GM21390 (cell line): ENCODE measurements at regions not wholly inside any gene's neighbourhood (a gene's known extent, or its start where the extent isn't known, plus 50 kb on each side); places are given as distances from the start of the nearest gene placed in this dataset.
A peak's percentile ranks its signal among the peaks of the same experiment; 100 is the strongest.
"Not testable (repeated sequence)": the region's sequence is repeated elsewhere in the genome, so short reads cannot be mapped to it uniquely, and the experiment has no call there.

ENCODE experiments used
- ATAC-seq: cut with Tn5 transposase; IDR thresholded peaks from one replicate; pipeline ENCODE4 v1.9.1; 2021; ENCODE audit not compliant: unreplicated experiment

DNA sequence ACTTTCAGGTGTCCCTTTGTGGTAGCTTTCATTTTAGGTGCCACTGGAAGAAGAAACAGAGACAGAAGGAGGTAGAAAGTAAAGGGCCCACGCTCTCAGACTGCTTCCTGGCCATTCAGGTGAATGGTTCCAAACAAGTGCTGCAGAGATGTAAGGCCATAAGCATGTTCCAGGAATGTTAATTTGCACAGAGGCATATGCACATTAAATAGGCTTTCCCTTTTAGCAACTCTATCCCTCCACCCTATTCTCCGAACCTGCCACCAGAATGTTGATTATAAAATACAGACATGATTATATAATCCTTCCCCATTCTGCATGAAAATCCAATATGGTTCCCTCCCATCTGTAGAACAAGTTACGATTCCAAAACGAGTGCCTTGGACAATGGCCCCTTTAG lies 297.2 kb downstream of the C6orf118 start:
- no peak for ATAC-seq

DNA sequence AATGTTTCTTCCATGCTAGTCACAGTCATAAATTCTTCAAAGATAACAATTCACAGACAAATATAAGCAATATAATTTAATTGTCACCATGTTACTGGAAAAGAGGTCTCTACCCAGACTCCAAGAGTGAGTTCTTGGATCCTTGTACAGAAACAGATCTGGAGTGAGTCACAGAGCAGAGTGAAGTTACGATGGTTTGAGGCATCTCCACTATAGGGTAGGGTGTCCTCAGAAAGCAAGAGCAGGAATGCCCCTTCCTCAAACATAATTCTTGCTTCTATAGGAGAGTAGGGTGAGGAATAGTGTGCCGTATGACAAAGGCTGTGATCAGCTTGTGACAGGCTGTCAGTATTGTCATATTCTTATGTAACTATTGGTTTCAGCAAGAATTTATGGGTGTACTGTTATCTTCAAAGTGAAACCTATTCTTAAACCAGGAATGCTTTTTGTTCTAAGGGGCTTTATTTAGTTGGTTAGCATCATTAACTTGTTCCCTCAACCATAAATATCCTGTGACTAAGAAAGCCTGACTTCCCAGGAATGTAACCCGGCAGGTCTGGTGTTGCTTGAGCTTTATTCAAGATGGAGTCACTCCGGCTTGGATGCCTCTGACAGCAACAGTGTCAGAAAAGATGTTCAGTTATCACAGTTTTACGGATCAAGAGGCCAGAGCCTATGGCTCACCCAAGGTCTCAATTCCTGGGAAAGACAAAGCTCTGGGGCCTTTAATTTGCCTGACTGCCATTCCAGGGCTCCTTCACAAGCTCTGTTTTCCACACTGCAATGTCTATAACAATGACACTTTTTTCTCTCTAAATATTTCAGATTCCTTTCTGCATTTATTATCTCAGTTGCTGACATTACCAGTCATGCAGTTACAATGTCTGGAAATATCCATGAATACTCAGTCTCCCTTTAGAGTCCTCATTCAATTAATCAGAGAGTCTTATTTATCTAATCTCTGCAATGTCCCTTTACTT lies 298.6 kb downstream of the C6orf118 start:
- no peak for ATAC-seq

DNA sequence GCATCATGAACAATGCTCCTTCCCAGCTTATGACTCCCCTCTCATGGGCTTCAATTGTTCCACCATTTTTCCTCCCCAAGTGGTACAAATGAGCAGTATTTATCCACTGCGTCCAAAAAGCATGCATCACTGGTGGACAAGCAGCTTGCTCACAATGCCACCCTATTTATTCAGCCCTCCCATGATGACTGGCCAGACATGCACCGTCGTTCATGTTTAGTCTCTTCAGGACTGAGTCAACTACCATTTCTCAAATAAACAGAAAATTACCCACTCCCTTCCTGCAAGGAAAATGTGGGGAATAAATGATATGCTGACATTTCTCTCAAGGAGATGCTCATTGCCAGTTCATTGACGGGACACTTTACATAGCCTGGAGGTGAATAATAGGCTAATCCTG lies 300.4 kb downstream of the C6orf118 start:
- no peak for ATAC-seq

DNA sequence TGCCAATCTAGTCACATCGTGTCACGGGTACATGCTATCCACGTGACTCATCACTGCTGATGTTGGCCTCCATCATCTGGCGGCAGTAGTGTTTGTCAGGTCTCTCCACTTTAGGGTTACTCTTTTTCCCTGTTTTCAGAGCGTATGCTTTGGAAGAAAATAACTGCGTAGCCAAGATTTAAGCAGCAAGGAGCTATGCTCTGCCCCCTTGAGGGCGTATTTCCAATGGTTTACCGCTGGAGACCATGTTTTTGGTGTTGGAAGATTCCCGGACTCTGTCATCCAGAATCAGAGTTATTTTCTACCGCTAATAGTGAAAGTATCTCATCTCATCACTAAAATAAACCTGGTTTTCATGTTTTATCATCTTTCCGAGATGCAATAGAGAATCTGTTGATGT lies 306.5 kb downstream of the C6orf118 start:
- no peak for ATAC-seq

DNA sequence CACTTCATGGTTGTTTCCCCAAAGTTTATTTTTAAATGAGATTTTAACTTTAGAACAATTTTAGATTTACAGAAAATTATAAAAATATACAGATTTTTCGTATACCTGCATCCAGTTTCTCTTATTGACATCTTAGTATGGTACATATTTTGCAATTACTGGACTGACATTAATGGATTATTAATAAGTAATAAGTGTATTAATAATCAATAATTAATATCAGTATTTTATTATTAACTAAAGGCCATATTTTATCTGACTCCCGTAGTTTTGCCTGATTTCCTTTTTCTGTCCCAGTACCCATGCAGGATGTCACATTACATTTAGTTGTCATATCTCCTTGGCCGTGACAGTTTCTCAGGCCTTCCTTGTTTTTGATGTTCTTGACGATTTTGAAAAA lies 307.0 kb downstream of the C6orf118 start:
- ATAC-seq = no peak

DNA sequence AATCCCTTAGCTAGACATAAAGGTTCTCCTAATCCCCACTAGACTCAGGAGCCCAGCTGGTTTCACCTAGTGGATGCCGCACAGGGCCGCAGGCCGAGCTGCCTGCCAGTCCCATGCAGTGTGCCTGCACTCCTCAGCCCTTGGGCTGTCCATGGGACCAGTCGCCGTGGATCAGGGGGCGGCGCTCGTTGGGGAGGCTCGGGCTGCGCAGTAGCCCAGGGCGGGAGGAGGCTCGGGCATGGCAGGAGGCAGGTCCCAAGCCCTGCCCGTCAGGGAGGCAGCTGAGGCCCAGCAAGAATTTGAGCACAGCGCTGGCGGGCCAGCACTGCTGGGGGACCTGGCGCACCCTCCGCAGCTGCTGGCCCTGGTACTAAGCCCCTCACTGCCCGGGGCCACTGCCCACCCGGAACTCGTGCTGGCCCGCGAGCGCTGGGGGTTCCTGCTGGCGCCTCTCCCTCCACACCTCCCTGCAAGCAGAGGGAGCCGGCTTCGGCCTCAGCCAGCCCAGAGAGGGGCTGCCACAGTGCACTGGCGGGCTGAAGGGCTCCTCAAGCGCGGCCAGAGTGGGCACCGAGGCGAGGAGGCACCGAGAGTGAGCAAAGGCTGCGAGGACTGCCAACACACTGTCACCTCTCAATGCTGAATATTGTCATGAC lies 307.8 kb downstream of the C6orf118 start:
- no peak for ATAC-seq

DNA sequence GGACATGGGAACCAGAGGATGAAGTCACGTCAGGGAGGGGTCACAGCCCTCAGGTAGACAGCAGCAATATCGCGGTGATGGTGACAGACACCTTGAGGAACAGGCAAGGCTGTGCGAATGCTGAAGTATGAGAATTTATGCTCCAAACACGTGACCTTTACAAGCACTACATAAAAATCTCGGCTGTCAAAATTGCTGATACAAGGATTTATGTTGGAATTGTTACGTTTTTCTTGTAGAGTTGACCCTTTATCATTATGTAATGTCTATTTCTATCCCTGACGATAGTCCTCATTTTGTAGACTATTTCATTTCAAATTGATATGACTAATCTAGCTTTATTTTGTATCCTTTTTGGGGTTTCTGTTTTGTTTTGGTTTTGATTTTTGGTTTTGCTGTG lies 311.1 kb downstream of the C6orf118 start:
- ATAC-seq = no peak

DNA sequence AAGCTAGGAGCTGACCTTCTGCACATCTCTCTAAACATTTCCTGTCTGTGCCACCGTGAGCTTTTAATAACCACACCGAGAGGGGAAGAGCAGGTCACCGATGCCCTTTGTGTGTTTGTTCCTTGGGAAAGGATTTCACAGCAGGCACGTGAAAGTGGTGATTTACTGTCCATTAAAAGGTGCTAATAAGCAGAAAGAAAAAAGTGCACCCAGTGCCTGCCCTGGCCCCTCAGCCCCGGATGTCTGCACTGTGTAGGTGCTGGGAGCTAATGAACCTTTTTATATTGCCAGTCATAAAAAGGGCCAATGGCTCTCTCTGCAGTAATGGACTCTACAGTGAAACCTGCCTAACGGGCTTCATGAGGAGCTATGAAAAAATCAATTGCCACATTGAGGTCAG lies 312.6 kb downstream of the C6orf118 start:
- ATAC-seq = no peak

DNA sequence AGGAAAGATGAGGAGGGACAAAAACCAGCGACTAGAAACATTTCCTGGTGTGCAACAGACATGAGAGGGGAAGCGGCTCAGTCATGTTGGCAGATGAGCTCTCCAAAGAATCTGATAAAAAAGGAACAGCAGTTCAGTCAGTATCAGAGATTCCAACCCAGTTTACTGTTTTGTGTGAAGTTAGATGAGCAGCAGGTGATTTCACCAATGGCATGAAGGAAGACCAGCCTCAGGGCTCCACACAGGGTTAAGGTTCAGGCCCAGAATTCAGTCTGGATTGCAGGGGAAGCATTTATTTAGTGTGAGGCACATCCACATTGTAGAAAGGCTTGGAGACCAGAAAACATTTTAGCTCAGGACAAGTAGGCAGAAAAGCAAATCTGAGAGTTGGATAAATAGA lies 317.8 kb downstream of the C6orf118 start:
- ATAC-seq = no peak

DNA sequence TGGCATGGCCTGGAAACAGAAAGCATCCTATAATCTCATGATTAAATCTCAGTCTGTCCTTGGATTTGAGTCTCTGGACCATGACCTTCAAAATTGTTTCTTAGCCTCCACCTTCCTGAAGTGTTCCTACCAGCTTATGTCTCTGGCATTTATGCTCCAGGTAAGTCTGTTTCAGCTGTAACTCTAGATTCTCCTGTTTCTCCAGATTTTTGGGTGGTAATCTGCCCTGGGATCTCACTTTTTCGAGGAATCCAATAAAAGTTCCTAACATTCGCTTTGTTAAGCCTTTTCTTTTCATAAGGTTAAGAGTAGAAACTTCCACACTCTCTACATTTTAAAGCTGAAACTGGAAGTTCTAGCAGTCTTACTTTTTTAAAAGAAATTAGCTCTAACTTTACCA lies 318.5 kb downstream of the C6orf118 start:
- ATAC-seq = no peak

DNA sequence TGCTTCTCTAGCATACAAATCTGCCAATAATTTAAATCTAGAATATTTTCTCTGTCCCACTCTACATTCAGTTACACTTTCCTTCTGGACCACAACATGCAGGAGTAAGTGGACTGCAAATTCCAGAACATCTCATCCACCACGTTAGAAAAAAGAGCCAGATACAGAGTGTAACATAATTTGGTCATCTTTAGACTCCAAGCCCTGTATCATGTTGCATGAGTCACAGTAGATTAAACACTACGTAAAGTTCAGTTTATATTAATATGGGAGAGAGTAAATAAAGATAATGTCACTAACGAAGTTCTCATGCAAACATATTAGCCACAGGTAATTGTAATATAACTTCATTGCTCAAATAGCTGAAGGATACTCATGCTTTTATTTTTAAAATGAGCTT lies 327.0 kb downstream of the C6orf118 start:
- no peak for ATAC-seq

DNA sequence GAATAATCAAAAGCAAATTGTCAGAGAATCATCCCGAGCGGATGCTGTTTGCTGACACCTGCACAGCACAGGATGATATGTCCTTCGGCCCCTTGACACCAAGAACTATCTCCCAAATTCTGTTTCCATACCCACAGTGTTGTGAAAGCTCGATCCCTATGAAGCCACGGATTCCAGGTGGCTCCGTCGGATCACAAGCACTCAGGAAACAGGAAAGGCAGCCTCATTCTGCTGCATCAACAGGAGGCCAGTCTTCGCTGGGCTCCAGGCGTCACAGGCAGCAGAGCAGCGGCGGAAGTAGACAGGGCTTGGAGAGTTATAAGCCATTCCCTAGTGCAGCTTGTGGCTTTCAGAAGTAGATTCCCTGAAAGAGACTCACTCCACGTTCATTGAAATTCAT lies 342.3 kb downstream of the C6orf118 start:
- ATAC-seq = no peak

DNA sequence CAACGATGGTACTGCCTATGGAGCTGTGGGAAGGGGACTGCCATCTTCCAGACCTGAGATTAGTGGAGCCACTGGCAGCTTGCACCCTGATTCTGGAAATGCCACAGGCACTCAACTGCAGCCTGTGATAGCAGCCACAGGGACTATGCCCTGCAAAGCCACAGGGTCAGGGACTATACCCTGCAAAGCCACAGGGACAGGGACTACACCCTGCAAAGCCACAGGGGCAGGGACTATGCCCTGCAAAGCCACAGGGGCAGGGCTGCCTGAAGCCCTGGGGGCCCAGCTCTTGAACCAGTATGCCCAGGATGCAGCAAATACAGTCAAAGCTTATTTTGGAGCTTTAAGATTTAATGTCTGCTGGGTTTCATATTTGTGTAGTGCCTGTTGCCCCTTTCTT lies 346.6 kb downstream of the C6orf118 start:
- no peak for ATAC-seq

DNA sequence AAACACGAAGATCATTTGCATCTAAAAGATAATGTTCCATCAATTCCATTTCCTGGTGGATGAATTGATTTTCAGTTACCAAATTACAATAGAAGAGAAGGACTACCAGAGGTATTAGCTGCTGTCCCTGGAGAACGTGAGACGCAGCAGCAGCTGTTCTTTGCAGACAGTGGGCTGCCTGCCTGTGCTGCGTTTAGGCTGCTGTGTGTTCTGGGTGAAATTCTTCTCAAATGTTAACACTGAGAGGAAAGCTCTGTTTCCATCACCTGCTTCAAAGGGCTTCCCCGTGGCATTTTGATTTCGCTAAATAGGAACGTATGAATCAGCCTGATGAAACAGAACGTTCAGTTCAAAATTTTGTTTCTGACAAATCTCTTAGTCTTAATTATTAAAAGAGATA lies 362.2 kb downstream of the C6orf118 start:
- no peak for ATAC-seq

DNA sequence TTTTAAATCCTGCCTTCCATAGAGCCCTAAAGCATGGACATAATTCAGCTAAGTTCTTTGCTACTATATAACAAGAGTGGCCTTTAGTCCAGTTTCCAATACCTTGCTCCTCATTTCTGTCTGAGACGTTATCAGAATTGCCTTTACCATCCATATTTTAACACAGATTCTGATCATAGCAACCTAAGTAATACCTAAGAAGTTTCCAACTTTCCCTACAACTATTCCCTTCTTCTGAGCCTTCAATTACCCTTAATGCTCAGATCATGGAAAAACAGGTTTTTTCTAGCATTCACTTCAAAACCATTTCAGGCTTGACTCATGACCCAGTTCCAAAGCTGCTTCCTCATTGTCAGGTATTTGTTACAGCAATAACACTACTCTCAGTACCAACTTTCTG lies 367.1 kb downstream of the C6orf118 start:
- ATAC-seq = no peak

DNA sequence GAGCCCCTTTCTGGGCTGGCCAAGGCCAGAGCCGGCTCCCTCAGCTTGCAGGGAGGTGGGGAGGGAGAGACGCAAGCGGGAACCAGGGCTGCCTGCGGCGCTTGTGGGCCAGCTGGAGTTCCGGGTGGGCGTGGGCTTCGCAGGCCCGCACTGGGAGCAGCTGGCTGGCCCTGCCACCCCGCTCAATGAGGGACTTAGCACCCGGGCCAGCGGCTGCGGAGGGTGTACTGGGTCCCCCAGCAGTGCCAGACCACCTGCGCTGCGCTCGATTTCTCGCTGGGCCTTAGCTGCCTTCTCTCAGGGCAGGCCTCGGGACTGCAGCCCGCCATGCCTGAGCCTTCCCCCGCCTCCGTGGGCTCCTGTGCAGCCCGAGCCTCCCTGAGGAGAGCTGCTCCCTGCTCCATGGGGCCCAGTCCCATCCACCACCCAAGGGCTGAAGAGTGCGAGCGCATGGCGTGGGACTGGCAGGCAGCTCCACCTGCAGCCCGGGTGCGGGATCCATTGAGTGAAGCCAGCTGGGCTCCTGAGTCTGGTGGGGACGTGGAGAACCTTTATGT lies 376.1 kb downstream of the C6orf118 start:
- not testable (repeated sequence) for ATAC-seq

DNA sequence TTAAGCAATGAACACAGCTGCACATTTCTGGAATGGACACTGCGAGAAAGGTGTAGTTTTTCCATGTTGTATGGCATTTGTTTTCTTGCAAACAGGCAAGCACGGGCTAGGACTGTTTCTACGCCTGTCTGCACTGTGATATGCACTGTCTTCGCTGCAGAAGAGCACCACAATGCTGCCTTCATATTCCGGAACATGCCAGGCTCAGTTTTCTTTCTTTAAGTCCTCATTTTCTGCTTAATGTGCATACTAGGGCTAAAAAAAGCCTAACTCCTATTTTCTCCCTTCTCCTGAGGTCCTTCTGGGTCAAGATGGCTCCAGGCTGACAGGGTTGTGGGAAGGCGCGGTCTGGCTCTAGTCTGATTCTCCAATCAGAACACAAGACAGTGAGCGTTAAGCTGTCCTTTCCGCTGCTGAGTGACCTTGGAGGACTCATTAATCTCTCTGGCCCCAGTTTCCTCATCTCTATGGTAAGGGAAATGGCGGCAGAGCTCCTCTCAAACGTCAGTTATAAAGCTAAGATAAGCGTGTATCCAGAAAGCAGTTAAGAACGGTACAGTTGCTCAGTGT lies 379.9 kb downstream of the C6orf118 start:
- ATAC-seq = no peak

DNA sequence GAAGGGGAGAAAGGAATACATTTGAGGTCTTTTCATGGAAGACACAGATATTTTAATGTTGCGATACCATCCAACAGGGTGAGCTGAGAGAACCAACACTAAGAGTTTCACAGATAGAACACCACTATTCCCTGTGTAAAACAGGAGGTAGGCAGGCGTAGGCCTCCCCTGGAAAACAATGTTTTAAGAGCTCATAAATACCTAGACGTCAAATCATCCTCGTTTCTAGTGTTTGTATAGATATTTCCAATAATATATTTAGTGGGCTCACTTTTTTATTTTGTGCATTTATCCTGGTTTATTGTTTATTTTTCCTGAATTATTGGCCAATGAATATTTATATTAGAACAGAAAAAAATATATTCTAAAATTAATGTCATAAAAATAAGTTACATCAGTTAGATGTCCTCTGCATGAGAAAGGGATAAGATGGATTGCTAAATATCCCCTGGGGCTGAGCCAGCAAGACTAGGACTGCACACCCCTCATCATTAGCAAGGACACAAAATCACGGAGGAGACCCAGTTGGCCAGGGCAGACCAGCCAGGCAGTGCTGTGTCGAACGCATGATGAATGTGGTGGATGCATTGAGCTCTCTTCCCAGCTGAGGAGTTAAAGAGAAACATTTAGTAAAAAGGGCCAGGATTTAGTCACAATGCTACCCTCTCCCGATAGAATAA lies 380.5 kb downstream of the C6orf118 start:
- ATAC-seq = no peak

DNA sequence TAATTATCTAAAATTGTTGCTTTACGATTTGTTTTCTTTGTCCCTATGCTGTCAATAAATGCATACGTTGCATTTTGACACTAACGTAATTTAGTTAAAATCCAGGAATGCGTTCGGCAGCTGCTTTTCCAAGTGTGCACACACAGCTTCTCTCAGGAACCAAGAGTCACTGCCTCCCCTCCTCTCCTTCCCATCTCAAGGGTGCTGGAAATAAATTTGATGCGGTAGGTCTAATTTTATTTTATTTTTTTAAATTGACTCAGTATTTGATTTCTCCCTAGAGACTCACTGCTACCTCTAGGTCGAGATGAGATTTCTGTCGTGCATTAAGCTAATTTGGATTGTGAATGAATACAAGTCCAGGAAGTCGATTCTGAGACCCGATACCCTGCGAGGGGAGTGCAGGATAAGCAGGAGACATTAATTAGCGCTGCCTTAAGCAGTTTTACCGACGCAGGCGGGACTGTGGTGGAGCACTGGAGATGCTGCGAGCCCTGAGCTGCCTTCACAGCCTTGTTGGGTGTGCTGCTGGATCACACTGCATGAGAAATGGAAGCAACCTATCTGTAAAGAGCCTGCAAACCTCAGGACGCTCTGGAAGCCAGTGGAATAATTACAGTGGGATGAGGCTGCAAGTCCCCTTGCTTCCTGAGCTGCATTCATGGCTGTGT lies 381.2 kb downstream of the C6orf118 start:
- no peak for ATAC-seq

DNA sequence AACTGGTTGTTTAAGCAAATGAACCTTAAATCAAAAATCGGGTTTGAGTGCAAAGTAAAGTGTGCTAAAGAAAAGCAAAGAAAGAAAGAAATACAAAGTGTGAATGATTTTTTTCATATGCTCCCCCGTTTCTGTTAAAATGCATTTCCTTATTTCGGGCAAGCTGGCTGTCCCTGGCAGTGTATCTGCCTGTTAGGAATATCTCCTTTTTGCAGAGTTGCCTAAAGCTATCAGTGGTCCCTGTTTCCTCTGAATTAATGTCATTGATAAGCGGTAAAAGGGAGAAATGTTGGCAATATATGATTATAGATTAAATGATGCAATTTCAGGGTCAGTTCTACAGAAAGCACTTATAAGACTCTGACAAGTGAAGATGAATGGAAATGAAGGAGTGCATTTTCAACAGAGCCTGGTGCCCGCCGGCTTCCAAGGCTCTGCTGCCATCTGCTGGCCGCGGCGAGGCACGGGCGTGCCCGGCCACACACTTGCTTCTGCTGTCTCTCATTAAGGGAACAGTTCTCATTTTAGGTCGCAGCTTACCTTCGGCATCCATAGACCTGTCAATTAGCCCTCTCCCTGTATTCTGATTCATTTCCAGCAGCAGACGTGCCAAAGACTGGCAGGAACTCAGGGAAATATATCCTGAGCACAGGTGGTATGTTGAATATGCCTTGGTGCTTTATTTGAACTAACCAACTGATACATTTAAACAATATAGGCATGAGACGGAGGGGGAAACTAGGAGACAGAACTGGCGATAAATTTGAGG lies 381.9 kb downstream of the C6orf118 start:
- peak; percentile 92 for ATAC-seq
